Caco-2 (cell line): ENCODE measurements at regions not wholly inside any gene's neighbourhood (a gene's known extent, or its start where the extent isn't known, plus 50 kb on each side); places are given as distances from the start of the nearest gene placed in this dataset.

Experiments used
- BruUV-seq: library from RNA; stranded (reverse); fragments of 400-500 nt; replicated peaks from 2 replicates; lab custom pipeline; 2021; lab: Mats Ljungman, UMichigan
- CTCF ChIA-PET: fragments of 300-600 bp; sonication (Branson Sonifier 250); formaldehyde crosslinking; loops from one replicate; lab custom pipeline; 2022; ENCODE audit warnings: antibody characterized with exemption; lab: Charles Lee
- POLR2A ChIA-PET: fragments of 300-600 bp; sonication (Branson Sonifier 250); formaldehyde crosslinking; loops from one replicate; lab custom pipeline; 2022; ENCODE audit warnings: antibody characterized with exemption; lab: Charles Lee
- DNase-seq, 2 experiments: peaks; one replicate each; pipeline versions ENCODE4 v3.0.0 to v3.0.0-alpha.2; 2020 to 2022
- H3K27me3 ChIP-seq: replicated peaks from 2 replicates; pipeline ENCODE4 v1.6.0; 2011; ENCODE audit warnings: low read length; ENCODE audit not compliant: control insufficient read depth, insufficient read depth
- H3K36me3 ChIP-seq: 2 replicates; pipeline ENCODE4 v1.5.1; 2011; ENCODE audit warnings: low read length; ENCODE audit not compliant: control insufficient read depth, insufficient read depth
- H3K4me1 ChIP-seq: fragments of 250-450 bp; sonication (Bioruptor Pico); 2 replicates; pipeline ENCODE4 v1.5.1; 2020; ENCODE audit warnings: mild to moderate bottlenecking
- H3K4me3 ChIP-seq: 2 replicates; pipeline ENCODE4 v1.5.1; 2011; ENCODE audit warnings: low read depth, mild to moderate bottlenecking, control low read depth, low read length
- H3K9me3 ChIP-seq: fragments of 250-450 bp; sonication (Bioruptor Pico); 2 replicates; pipeline ENCODE4 v1.5.1; 2020; ENCODE audit warnings: mild to moderate bottlenecking, moderate library complexity
- H3K27ac Mint-ChIP-seq: one replicate; pipeline ENCODE4 v1.8.0; 2022; ENCODE audit warnings: mixed read lengths; ENCODE audit not compliant: unreplicated experiment
- H3K27me3 Mint-ChIP-seq: one replicate; pipeline ENCODE4 v1.8.0; 2022; ENCODE audit warnings: mixed read lengths; ENCODE audit not compliant: insufficient read depth, unreplicated experiment
- H3K36me3 Mint-ChIP-seq: one replicate; pipeline ENCODE4 v1.8.0; 2022; ENCODE audit warnings: mild to moderate bottlenecking, mixed read lengths; ENCODE audit not compliant: insufficient read depth, unreplicated experiment
- H3K4me1 Mint-ChIP-seq: one replicate; pipeline ENCODE4 v1.8.0; 2022; ENCODE audit warnings: low read depth, mixed read lengths; ENCODE audit not compliant: unreplicated experiment
- H3K4me3 Mint-ChIP-seq: one replicate; pipeline ENCODE4 v1.8.0; 2022; ENCODE audit warnings: mild to moderate bottlenecking, moderate library complexity, mixed read lengths; ENCODE audit not compliant: unreplicated experiment
- H3K9me3 Mint-ChIP-seq: one replicate; pipeline ENCODE4 v1.8.0; 2022; ENCODE audit warnings: mixed read lengths; ENCODE audit not compliant: unreplicated experiment
- CTCF ChIP-seq, 2 experiments: fragments of 200-600 bp in 1 of 2; IDR thresholded peaks; 1 replicate in 1 of 2; 2 replicates in 1 of 2; pipeline versions ENCODE4 v1.5.1 to v1.8.0; 2011 to 2022; ENCODE audit warnings: antibody characterized with exemption in 1 of 2, control low read depth in 1 of 2, inconsistent platforms in 1 of 2, low read depth in 1 of 2, low read length in 1 of 2, mild to moderate bottlenecking in 1 of 2, moderate library complexity in 1 of 2; ENCODE audit not compliant: insufficient read depth in 1 of 2, severe bottlenecking in 1 of 2, unreplicated experiment in 1 of 2
- intact Hi-C: fragments of 100-400 bp; cut with micrococcal nuclease; formaldehyde crosslinking; loops from one replicate; pipeline ENCODE4 v1.10.0; 2022; ENCODE audit not compliant: unreplicated experiment

DNA sequence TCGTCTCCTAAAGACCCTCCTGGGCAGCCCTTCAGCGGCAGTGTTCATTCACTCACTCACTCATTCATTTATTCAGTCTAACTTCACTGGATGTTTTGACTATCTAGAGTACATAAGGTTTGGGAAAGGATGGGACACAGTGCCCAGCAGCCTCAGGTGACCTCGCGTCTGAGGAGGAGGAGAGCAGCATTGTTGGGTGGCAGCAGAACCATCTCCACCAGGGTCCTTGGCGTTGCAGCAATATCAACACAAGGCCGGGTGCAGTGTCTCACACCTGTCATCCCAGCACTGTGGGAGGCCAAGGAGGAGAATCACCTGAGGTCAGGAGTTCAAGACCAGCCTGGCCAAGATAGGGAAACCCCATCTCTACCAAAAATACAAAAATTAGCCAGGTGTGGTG, 408.0 kb downstream of the BRD1 start:
- H3K4me3 Mint-ChIP-seq = no peak overlapping the region
- POLR2A ChIA-PET = no interaction called here
- no peaks in the 10 kb centered on the region for H3K4me1 Mint-ChIP-seq
- H3K27ac Mint-ChIP-seq = no peak overlapping the region
- no peaks in the 10 kb centered on the region for H3K36me3 Mint-ChIP-seq
- BruUV-seq = no TSS peak
- Histone ChIP-seq H3K36me3 (no peaks in the 10 kb centered on the region), H3K4me3 (no peak overlapping the region), H3K27me3 (no peaks in the 10 kb centered on the region), H3K4me1 (no peaks in the 10 kb centered on the region), H3K9me3 (no peaks in the 10 kb centered on the region)
- no peaks in the 10 kb centered on the region for H3K9me3 Mint-ChIP-seq
- no peak for DNase-seq
- peaks cover 19% of the 10 kb centered on the region for H3K27me3 Mint-ChIP-seq
- CTCF ChIA-PET = no interaction called here
- TF ChIP-seq CTCF (IDR thresholded peaks at IDR 0.05; ENCODE audit: insufficient read depth in 1 of 2, low read depth in 1 of 2, low read length in 1 of 2, severe bottlenecking in 1 of 2, unreplicated experiment in 1 of 2) = no peak
- intact Hi-C loops = no loop called here

- CTCF ChIA-PET = no interaction called here
Measured at GRCh38 chr22:49418943-49419342, 408.7 kb downstream of the BRD1 start.

GRCh38 chr22:49418341-49418894, 409.3 kb downstream of the BRD1 start:
- Histone ChIP-seq H3K27me3 (no peaks in the 10 kb centered on the region; the same call in 1 of the 2 replicates), H3K4me1 (no peaks in the 10 kb centered on the region), H3K4me3 (no peak overlapping the region), H3K9me3 (no peaks in the 10 kb centered on the region), H3K36me3 (no peaks in the 10 kb centered on the region)
- BruUV-seq = no TSS peak
- intact Hi-C loops = no loop called here
- no peak for TF ChIP-seq CTCF (IDR thresholded peaks at IDR 0.05; ENCODE audit: insufficient read depth in 1 of 2, low read depth in 1 of 2, low read length in 1 of 2, severe bottlenecking in 1 of 2, unreplicated experiment in 1 of 2)
- ChIA-PET CTCF (interaction anchor here (0.7 kb wide), 1 partner anchor 214 kb away, joined by 3 read pairs; no protein-coding TSS in a partner anchor), POLR2A (no interaction called here)
- Mint-ChIP-seq H3K9me3 (no peaks in the 10 kb centered on the region), H3K4me1 (no peaks in the 10 kb centered on the region), H3K36me3 (no peaks in the 10 kb centered on the region), H3K4me3 (no peak overlapping the region), H3K27me3 (peaks cover 15% of the 10 kb centered on the region), H3K27ac (no peak overlapping the region)
- DNase-seq = no peak

More at GRCh38 chr22:49418943-49419342, 408.7 kb downstream of the BRD1 start:
- intact Hi-C loops = no loop called here
- no peak for TF ChIP-seq CTCF (IDR thresholded peaks at IDR 0.05; ENCODE audit: insufficient read depth in 1 of 2, low read depth in 1 of 2, low read length in 1 of 2, severe bottlenecking in 1 of 2, unreplicated experiment in 1 of 2)
- Mint-ChIP-seq H3K27ac (no peak overlapping the region), H3K27me3 (peaks cover 12% of the 10 kb centered on the region), H3K36me3 (no peaks in the 10 kb centered on the region), H3K9me3 (no peaks in the 10 kb centered on the region), H3K4me1 (no peaks in the 10 kb centered on the region), H3K4me3 (no peak overlapping the region)
- H3K9me3 ChIP-seq = no peaks in the 10 kb centered on the region
- H3K4me1 ChIP-seq = no peaks in the 10 kb centered on the region
- no TSS peak for BruUV-seq
- DNase-seq = no peak
- no peaks in the 10 kb centered on the region; the same call in 1 of the 2 replicates for H3K27me3 ChIP-seq
- no peak overlapping the region for H3K4me3 ChIP-seq
- no peaks in the 10 kb centered on the region for H3K36me3 ChIP-seq
- POLR2A ChIA-PET = no interaction called here
